Lower leg skin (tissue), 4 donors: ENCODE measurements at regions not wholly inside any gene's neighbourhood (a gene's known extent, or its start where the extent isn't known, plus 50 kb on each side); places are given as distances from the start of the nearest gene placed in this dataset.

Source experiments
- DNase-seq, 2 donors: peaks; one replicate each; pipeline ENCODE4 v3.0.0-alpha.2; 2019; ENCODE audit warnings: low spot score in 2 of 2
- H3K4me3 ChIP-seq: fragments of 200-600 bp; sonication (generic); 2 replicates; pipeline ENCODE4 v1.5.1; 2017; ENCODE audit warnings: mild to moderate bottlenecking, low read depth; ENCODE audit not compliant: poor library complexity, severe bottlenecking
- CTCF ChIP-seq, 3 donors: fragments of 450-650 bp; IDR thresholded peaks; one replicate each; pipeline ENCODE4 v1.5.1; 2016; ENCODE audit warnings: antibody characterized with exemption in 3 of 3, mild to moderate bottlenecking in 3 of 3, moderate library complexity in 2 of 3
- POLR2A ChIP-seq, 2 donors: fragments of 450-650 bp; IDR thresholded peaks; one replicate each; pipeline ENCODE4 v1.6.1; 2016 to 2017; ENCODE audit warnings: antibody characterized with exemption in 2 of 2, mild to moderate bottlenecking in 1 of 2, moderate library complexity in 1 of 2
- WGBS, 2 donors: methylation state at CpG; one replicate each; pipeline ENCODE4 v1.1.5; 2018; 5-methylcytosine and 5-hydroxymethylcytosine counted together
- intact Hi-C: fragments of 100-400 bp; cut with DNase I; formaldehyde crosslinking; loops from one replicate; pipeline ENCODE4 v1.15.0; 2023; ENCODE audit warnings: low total_unique reads

DNA sequence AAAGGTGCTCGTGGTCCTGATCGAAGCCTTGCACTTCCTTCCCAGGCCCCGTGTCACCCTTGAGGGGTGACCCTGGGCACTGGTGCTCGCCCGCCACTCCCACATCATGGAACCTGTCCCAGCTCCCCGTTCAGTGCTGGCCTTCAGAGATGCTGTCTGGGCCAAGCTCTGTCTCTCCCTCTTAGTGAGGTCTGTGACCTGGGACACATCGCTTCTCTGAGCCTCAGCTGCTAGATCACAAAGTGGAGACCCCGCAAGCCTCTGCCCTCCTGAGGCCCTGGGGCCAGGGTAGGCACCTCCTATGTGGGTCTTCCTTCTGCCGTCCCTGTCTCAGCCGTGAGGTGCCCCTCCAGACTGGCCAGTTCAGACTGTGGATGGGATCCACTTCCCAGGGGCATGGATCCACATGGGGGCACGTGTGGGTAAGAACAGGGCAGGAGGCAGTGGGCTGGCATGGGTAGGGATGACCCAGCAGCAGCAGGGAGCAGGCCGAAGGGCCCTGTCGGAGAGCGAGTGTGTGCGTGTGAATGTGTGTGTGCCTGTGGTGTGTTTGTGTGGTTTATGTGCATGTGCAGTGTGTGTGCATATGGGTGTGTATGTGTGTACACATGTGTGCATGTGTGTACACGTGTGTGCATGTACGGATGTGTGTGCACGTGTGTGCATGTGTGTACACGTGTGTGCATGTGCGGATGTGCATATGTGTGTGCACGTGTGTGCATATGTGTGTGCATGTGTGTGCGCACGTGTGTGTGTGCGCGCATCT lies 1073.7 kb downstream of the BRD1 start:
- TF ChIP-seq CTCF (IDR thresholded peaks at IDR 0.05) (no peak), POLR2A (IDR thresholded peaks at IDR 0.05) (no peak)
- WGBS, 2 donors = 84 to 86% methylated on average over 24 to 25 of the region's 25 CpGs
- peak in 1 of 2 donors; percentile 67 for DNase-seq
- no peak overlapping the region for H3K4me3 ChIP-seq
- intact Hi-C loops = no loop called here

DNA sequence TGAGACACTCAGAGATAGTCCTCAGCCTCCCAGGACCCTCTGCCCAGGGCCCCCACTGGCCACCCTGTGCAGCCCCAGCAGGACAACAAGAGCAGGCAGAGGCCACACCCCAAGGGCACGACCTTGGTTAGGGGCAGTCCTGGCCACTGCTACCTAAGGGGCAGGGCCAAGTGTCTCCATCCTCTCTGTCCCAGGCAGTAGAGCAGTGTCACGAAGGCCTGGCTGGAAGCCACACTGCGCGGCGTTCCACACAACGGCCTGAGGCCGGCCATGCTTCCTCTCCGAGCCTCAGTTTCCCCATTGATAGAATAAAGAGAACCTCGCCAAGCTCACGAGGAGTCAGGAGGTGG lies 1074.3 kb downstream of the BRD1 start:
- intact Hi-C loops = no loop called here

GRCh38 chr22:48752451-48753380 lies 1075.0 kb downstream of the BRD1 start:
- 76 to 78% methylated on average over 21 to 22 of the region's 22 CpGs for WGBS, 2 donors

More for the DNA sequence above, 1074.3 kb downstream of the BRD1 start:
- 90 to 94% methylated on average over 9 to 10 of the region's 10 CpGs for WGBS, 2 donors
- DNase-seq = peak in 1 of 2 donors; percentile 70
- H3K4me3 ChIP-seq = no peak overlapping the region
- TF ChIP-seq POLR2A (IDR thresholded peaks at IDR 0.05) (no peak), CTCF (IDR thresholded peaks at IDR 0.05) (no peak)

GRCh38 chr22:48751539-48752437 lies 1075.9 kb downstream of the BRD1 start:
- TF ChIP-seq POLR2A (IDR thresholded peaks at IDR 0.05) = no peak
- no peak for TF ChIP-seq CTCF (IDR thresholded peaks at IDR 0.05)
- intact Hi-C loops = no loop called here
- 82 to 84% methylated on average over 16 to 26 of the region's 26 CpGs for WGBS, 2 donors
- peak; percentile 9 to 72 for DNase-seq
- H3K4me3 ChIP-seq = no peak overlapping the region

More at GRCh38 chr22:48752451-48753380, 1075.0 kb downstream of the BRD1 start:
- DNase-seq = peak; percentile 8 to 58
- intact Hi-C loops = no loop called here
- TF ChIP-seq CTCF (IDR thresholded peaks at IDR 0.05) = no peak
- TF ChIP-seq POLR2A (IDR thresholded peaks at IDR 0.05) = no peak
- no peak overlapping the region for H3K4me3 ChIP-seq

DNA sequence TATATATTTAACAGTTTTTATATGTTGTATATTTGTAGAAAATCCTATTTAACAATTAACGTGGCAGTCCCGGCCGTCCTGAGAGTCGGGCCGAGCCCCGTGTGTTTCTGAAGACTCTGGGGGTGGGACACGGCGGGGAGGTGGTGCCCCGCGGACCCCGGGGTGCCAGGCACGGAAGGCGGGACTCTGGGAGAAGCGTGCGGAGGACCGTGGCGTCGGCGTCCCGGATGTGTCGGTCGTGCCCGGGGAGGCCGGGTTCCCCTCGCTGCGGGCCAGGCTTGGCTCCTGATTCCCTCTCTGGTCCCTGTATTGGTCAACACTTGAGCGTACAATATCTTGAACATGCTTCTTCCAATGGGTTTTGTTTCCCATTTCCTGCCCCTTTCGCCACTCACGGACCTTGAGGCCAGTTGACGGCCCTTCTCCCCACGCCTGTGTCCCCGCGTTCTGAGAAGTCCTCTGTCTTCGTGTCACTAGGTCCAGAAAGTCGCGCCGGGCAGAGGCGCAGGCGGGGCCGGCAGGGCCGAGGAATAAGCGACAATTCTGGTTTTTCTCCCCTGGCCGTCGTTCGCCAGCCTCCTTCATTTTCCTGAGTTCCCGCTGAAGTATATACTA lies 1076.7 kb downstream of the BRD1 start:
- DNase-seq = peak; percentile 5 to 82
- intact Hi-C loops = no loop called here
- 91 to 96% methylated on average over 46 of the region's 46 CpGs for WGBS, 2 donors
- no peak overlapping the region for H3K4me3 ChIP-seq
- no peak for TF ChIP-seq POLR2A (IDR thresholded peaks at IDR 0.05)
- TF ChIP-seq CTCF (IDR thresholded peaks at IDR 0.05) = no peak
